GM19023 (cell line): ENCODE measurements at regions not wholly inside any gene's neighbourhood (a gene's known extent, or its start where the extent isn't known, plus 50 kb on each side); places are given as distances from the start of the nearest gene placed in this dataset.

Experiments
- ATAC-seq: cut with Tn5 transposase; IDR thresholded peaks from one replicate; pipeline ENCODE4 v1.9.1; 2021; ENCODE audit warnings: mild to moderate bottlenecking, moderate library complexity; ENCODE audit not compliant: unreplicated experiment

DNA sequence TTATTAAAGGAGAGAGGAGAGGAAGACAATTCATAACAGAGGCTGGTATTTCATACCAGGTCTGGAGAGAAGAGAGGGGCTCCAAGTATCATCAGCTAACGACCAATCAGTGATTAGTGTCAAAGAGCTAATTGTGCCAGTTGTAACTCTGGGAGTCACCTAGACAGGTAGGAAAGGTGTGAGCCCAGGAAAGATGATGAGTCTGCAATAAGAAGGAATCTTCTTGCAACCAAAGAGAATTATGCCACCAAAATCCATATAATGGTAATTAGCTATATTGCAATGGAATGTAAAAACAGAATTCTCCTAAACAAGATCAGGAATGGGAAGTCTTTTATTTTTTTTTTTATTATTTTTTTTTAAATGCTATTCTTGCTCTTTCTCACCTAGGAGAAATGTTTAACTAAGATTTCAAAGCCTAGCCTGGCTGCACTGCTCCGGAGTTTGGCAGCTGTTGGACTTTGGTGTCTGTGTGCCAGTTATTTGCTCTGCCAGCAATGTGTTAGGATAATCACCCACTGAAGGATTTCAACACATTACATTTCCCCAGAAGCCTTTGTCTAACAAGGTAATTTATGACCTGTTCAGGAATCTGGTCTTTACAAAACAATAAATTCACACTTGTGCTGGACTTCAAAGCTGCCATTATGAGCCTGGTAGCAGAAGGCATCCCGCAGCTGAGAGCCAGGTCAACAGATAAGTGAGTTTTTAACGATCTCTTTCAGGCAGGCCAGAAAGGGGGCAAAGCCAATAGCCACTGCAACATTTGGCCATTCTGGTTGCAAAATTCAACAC lies 89.4 kb downstream of the FOXB1 start:
- ATAC-seq = no peak

DNA sequence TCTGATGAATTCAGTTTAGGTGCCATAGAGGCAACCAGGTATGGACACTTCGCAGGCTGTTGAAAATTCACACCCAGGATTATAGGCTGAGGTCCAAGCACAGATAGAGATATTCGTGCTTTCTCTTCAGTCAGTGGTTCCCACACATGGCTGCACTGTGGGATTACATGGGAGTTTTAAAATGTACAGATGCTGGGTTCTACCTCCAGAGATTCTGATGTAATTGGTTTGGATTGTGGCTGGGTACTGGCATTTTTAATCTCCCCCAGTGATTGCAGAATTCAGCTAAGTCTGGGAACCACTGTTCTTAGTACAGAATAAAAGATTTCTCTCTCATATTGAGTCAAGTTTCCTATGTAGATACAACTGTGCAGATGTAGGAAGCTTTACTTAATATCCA lies 91.6 kb downstream of the FOXB1 start:
- ATAC-seq = no peak

DNA sequence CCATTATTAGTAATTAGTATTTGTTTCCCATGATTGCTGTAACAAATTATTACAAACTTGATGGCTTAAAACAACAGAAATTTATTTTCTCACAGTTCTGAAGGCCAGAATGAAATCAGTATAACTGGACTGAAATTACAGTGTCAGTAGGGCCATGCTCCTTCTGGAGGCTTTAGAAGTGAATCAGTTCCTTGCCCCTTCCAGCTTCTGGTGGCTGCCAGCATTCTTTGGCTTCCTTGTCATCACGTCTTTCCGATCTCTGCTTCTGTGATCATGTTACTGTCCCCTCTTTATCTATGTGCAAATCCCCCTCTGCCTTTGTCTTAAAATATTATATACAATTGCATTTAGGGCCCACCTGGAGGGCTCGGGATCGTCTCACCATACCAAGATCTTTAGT lies 92.0 kb downstream of the FOXB1 start:
- ATAC-seq = no peak

DNA sequence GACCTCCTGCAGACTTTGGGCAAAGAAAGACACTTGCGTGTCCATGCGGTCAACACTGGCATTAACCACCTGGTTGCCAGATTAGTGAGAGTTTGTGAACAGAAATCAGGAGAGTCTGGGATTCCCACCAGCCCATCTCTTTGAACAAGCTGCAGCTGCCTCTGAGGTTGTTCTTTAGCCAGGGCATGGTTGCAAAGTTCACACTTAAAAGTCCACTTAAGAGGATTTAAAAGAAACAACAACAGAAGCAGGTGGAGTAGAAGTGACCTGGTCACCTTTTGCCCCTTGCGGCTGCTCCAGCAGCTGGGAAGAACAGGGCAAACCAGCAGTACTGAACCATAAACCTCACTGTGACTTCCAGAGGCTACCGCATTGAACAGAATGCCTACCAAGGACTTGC lies 97.3 kb downstream of the FOXB1 start:
- no peak for ATAC-seq

DNA sequence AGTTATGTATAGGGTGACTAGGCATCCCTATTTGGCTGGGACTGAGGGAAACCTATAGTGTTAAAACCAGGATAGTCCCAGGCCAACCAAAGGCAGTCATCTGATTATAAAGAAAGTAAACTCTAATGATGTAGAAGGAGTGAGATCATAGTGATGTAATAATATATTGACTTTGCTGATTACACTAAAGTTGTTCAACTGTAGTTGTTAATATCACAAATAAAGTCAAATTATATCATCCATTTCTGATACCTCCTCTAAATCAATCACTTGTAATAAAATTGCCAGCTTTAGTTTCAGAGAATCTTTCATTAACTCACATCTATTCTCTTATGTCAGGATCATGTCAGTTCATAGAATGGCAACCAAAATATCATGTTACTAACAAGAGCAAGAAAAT lies 98.6 kb downstream of the FOXB1 start:
- no peak for ATAC-seq

DNA sequence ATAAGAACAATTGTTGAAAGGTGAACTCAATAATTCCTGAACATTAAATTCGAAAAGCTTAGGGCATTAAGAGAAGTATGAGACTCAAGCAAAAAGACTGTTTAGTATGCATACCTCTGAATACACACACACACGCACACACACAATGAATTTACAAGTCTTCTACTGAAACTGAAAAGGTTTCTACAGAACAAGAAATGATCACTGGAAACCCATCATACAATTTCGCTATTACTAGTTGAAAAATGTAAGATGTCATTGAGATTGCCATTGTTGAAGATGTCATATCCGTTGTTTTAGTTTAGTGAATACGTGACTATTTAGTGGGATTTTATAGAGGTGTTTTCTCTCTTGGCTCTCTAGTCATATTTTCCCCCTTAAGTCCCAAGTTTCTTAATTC lies 106.8 kb downstream of the FOXB1 start:
- no peak for ATAC-seq

DNA sequence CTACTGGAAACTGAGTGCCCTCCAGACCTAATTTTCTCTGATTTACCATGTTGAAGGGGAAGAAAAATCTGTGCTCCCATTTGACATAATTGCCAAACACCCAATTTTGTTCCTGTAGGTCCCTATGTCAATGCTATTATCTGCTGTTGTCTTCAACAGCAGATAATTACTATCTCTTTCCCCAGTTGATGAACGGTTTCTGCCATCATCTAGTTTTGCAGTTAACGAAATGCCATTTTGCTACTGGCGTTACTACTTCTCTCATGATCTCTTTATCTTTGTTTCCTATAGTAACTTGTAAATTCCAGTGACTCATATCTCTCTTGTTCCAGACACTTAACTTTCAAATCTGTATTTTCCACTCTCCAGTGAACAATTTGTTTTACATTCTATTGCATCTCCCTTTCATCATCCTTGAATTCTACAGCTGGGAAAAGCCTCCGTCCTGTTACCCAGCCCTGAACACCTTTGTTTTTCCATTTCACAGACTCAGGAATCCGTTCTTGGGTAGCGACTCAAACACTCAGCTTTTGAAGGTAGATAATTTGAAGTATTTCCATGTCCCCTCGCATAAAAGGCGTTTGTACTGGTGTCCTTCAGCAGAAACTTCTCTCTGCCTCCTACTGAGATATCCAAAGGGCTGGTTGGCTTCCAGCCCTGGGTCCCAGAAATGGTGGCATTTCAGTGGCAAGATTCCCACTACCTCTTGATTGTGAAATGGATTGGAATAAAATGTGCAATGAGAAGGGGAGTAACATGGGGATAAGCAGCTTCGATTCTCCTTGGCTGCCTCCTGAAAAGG lies 111.7 kb downstream of the FOXB1 start:
- ATAC-seq = no peak

DNA sequence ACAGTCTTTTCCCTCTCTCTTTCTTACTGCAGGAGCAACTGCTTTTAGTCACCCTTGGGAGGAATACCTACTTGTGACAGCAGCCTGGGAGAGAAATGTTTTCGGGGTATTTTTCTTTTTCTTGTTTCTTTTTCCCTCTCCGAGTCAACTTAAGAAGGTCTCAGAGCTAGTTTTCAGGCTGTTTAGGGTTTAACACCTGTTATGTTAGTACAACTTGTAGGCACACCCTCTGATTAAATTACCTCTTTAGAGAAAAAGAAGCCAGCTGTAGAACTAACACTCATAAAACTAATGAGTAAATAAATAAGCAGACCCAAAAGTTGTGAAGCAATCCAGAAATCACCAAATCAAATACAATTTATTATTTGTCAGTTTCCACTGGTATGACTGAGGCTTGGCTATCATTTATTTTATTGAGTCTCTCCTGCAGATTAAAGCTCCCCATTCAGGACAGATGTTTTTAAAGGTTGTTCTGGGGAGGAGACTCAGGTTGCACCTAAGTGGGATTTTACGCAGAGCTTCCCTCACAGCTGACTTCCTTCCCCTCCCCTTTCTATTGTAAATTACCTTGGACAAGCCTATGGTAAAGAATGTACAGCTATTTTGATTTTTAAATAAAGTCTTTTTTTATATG lies 112.5 kb downstream of the FOXB1 start:
- ATAC-seq = no peak

DNA sequence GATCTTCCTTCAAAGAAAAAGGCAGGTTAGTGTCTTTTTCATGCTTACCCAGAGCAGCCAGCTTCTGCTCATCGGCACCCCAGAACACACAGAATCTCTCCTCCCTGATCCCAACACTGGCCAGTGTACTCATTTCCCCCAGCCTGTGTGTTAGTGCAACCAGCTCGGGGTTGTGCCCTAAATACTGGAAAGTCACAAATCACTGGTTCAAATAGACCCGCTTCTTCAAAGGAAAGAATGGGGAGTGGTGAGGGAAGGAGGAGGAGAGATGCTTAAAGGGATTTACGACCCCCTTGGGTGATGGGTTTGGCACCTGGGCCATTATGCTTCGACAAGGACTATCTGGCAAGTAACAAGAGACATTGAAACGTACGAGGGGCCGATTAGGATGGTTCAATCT lies 114.0 kb downstream of the FOXB1 start:
- ATAC-seq = no peak

DNA sequence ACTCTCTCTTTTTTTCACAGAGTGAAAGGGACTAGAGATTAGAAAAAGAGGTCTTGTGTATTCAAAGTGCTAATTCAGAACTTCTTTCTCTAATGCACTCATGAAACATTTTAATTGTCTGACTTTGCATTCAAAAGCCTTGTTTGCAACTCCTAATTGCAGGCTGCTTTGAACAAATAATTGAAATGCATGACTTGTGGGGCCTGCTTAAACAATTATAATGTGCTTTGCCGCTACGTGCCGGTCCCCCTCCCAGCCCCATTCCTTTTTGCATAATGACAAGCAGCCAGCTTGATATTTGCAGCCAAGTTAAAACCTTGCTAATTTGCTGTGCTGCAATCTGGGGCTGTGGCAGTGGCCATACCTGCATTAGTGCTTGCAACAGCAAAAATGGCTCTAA lies 114.5 kb downstream of the FOXB1 start:
- ATAC-seq = no peak

DNA sequence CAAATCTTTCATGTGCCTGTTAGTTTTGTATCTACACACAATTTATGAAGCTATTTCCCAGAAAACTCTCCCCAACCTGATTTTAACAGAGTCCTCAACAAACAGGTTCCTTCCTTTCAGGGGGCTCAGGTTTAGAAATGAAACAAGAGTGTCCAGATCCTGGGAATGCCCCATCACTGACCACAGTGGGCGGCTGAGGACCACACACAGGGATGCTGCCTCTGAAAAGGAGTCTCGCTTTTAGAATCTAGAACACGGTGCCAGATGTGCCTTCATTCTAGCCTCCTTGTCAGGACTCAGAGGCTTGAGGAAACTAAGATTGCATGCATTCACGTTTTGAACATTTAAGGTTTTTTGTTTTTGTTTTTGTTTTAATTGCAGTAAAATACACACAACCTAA lies 115.0 kb downstream of the FOXB1 start:
- ATAC-seq = no peak

DNA sequence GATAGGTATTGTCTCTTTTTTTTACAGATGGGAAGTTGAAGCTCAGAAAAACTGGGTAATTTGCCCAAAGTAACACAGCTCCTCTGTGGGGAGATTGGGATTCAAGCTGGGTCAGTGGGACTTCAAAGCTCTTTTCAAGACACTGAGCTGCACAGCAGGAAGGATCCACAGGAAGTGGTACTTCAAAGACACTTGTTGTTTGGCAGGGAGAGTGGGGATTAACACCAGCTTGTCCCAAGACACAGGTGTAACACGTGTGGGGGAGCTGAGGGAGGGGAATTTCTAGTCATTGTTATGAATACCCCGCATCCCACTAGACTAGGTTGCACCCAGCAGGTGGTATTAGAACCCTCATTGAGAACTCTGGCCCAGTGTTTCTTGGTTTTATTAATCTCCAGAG lies 116.0 kb downstream of the FOXB1 start:
- no peak for ATAC-seq

DNA sequence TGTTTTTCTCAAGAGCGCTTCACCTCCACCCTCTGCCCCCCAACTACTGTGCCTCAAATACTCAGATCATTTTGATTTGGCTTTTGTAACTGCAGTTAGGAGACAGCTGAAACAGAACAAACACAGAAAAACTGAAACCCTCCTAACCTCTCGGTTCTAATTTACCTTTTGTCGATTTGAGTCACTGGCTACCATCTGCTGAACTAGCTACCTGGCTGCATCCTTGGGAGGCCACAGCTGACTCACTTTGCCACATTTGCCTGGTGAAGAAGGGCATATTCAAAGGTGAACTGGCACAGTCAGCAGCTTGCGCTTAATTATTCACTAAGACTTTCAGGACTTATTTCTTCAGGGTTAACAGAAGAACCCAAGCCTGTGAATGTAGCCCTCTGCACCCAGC lies 117.7 kb downstream of the FOXB1 start:
- ATAC-seq = peak; percentile 62

DNA sequence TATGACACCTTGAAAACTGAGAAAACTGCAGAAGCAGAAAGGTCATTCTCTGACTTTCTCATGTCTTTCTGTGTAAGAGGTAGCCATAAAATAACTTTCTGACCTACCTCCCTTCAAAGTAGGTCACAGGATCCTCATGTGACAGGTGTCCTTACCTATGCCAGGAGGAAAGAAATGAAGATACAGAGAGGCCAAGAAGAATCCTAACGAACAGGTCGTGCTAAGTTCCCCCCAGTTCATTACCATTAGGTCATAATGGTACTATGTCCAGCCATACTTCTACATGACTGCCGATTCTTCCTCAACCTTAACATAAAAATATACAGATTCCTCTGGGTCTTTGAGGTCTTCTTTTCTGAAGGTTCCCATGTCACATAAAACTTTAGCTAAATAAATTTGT lies 118.6 kb downstream of the FOXB1 start:
- ATAC-seq = no peak

DNA sequence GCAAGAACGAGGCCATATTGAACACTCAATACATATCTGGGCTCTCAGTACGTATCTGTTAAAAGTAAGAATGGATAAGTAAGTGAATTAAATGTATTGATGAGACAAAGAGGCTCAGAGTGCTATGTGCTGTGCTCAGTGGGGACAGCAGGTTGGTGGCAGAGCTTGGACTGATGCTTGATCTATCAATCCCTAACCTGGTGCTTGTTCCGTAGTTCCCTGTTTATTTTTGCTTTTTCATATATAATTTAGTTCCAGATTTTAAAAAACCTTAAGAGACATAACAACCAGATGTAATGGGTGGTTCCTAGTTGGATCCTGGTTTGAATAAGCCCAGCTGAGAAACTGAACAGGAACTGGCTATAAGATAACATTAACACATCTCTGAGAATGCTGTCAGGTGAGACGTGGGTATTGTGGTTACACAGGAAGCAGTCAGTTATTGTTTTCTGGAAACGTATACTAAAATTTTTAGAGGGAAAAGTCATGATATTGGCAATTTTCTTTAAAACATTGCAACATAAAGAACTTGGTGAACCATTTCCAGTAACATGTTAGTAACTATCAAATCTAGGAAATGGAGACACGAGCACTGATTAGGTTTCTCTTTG lies 120.5 kb downstream of the FOXB1 start:
- ATAC-seq = no peak

DNA sequence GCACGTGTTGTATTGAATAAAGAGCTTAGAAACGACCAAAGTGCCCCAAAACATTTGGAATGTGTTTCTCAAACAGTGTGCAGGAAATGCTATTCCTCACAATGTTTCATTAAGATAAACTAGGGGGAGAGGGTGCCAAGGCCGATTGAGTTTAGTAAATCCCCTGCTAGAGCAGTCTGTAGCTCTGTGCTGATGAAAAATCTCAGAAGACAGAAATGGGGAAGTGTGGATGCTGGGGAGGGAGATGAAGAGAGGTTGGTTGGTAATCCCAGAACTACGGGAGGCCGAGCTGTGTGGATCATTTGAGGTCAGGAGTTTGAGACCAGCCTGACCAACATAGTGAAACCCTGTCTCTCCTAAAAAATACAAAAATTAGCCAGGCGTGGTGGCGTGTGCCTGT lies 121.2 kb downstream of the FOXB1 start:
- ATAC-seq = no peak

DNA sequence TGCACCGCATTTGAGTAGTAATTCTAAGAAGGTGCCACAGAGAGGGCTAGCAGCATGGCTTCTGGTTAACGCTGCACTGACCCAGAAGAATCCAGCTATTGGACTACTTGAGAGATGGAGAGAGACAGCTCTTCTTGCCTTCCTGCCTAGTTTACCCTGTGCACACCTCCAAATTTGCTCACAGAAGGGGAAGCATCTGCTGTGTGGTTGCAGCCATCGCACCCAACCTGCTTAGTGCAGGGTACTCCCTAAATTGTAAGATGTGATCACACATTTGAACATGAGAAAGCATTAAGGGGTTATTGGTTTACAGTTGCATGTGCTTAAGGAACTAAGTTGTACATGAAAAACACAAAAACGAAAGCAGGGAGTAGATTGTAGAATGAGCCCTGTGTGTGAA lies 122.1 kb downstream of the FOXB1 start:
- no peak for ATAC-seq

DNA sequence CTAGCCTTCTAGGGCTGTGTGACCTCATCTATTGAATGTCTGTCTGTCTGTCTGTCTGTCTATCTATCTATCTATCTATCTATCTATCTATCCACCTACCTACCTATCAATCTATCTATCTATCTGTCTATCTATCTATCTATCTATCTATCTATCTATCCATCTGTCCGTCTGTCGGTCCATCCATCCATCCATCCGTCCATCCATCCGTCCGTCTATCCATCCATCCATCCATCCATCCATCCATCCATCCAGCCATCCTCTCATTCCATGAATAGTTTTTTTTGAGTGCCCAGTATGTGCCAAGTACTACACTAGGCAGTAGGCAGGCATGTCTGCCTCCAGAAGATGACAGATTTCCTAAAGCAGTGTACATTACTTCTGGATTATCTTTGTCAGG lies 122.5 kb downstream of the FOXB1 start:
- ATAC-seq = no peak

DNA sequence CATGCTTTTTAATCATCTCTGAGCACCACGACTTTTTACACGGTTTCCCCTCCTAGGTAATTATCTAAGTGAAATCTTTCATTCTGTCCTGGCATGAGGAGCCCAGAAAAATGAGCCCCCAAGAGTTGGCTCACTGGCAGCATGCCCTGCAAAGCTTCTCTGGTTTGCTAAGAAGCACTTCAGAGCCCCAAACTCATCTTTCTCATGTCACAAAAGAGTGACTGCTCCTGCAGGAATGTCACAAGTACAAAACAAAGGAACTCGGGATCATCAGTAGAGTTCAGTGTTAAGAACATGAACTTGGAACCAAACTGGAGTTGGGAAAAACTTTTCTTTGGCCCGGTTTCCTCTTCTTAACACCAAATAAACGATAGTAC lies 123.9 kb downstream of the FOXB1 start:
- no peak for ATAC-seq

DNA sequence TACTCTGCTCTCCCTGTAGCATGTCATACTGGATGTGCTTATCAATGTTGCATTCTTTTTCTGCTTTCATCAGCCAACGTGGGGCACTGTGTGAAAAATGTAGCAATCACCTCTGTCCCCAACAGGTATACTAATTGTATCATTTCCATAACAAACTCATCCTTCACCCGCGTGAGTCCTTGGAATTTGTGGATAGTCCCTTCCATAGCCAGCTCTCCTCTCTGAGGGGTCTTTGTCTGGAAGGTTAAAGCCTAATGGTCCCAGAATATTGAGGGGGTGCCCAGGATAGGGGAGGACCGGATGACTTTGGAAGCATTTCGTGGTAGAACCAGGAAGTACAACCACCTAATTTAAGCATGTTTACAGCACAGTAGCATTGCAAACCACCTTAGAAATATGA lies 124.6 kb downstream of the FOXB1 start:
- no peak for ATAC-seq

DNA sequence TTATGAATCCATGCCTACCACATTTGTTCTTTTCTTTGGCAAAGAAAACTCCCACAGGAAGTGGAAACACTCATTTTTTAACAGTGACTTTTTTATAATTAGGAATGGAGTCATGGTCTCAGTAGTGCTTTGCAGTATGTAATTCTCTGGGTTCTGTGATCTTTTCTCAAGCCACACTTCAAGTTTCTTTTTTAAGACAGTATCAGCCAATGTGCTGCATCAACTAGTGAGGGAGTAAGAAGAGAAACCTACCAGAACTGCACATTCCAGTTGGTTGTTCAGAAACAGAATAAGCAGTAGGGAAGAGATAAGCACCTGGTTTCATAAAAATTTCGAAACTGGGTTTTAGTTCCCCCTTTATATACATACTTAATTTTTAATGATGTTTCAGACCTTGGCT lies 126.3 kb downstream of the FOXB1 start:
- ATAC-seq = no peak

DNA sequence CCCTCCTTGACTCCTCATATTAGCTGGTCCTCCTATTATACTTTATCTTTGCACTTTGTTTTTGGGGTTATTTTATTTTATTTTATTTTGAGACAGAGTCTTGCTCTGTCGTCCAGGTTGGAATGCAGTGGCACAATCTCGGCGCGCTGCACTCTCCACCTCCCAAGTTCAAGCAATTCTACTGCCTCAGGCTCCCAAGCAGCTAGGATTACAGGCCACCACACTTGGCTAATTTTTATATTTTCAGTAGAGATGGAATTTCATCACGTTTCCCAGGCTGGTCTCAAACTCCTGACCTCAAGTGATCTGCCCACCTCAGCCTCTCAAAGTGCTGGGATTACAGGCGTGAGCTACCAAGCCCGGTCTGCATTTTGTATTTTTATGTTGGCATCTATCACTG lies 126.7 kb downstream of the FOXB1 start:
- no peak for ATAC-seq
